ENCODE measurements at regions not wholly inside any gene's neighbourhood (a gene's known extent, or its start where the extent isn't known, plus 50 kb on each side); places are given as distances from the start of the nearest gene placed in this dataset.

DNA sequence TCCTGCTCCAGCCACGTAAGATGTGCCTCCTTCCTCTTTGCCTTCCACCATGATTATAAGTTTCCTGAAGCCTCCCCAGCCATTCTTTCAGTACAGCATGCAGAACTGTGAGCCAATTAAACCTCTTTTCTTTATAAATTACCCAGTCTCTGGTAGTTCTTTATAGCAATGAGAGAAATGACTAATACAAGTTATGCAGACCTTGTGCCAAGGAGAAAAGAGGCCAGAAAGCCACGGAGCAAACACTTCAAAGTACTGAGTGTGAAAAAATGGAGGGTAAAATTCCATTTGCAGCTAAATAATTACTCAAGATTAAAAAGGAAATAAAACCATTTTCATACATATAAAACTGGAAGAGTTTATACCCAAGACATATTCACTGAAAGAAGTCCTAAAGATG, 213.6 kb upstream of the LINGO1 start:
- H3K27me3 ChIP-seq: peaks cover 0 to 48% (median 0%) of the 10 kb centered on the region in 4 donors
- peaks cover 0 to 30% (median 14%) of the 10 kb centered on the region in 4 donors for H3K9me3 ChIP-seq
- H3K27ac ChIP-seq (replicated peaks in 1 of 4): no peak overlapping the region
- no peak overlapping the region for H3K4me3 ChIP-seq
- no peaks in the 10 kb centered on the region for H3K4me1 ChIP-seq
- WGBS: 42% methylated on average over 2 of the region's 2 CpGs
- TF ChIP-seq EP300 (IDR thresholded peaks at IDR 0.05) (no peak), POLR2AphosphoS5 (IDR thresholded peaks at IDR 0.05) (no peak), CTCF (IDR thresholded peaks at IDR 0.05) (no peak), POLR2A (IDR thresholded peaks at IDR 0.05; ENCODE audit: low read depth) (no peak)
- DNase-seq (ENCODE audit: extremely low spot score): no peak
- intact Hi-C loops (cut with DNase I): no loop called here
- no peaks in the 10 kb centered on the region for H3K36me3 ChIP-seq

- intact Hi-C loops (cut with DNase I): no loop called here
- no peak overlapping the region for H3K27ac ChIP-seq (replicated peaks in 1 of 4)
Measured at GRCh38 chr15:77844798-77845446, 212.2 kb upstream of the LINGO1 start.

DNA sequence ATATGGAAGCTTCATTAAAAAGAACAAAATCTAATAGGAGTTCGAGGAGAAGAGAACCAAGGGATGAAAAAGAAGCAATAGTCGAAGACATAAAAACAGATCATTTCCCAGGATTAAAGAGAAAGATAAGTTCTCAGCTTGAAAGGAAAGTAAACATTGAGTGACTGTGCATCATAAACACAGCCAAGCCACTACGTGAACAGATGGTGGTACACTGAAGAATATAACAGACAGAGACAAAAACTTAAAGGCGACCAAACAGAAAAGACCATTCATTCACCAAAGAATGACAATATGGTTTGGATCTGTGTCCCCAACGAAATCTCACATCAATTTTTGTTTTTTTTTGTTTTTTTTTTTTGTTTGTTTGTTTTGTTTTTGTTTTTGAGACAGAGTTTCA, 210.8 kb upstream of the LINGO1 start:
- DNase-seq (ENCODE audit: extremely low spot score): no peak
- no peak overlapping the region for H3K4me3 ChIP-seq
- WGBS: 71% methylated on average over 5 of the region's 5 CpGs
- H3K4me1 ChIP-seq: no peaks in the 10 kb centered on the region
- peaks cover 0 to 51% (median 0%) of the 10 kb centered on the region in 4 donors for H3K27me3 ChIP-seq
- H3K27ac ChIP-seq (replicated peaks in 1 of 4): no peak overlapping the region
- TF ChIP-seq EP300 (IDR thresholded peaks at IDR 0.05) (no peak), POLR2AphosphoS5 (IDR thresholded peaks at IDR 0.05) (no peak), POLR2A (IDR thresholded peaks at IDR 0.05; ENCODE audit: low read depth) (no peak), CTCF (IDR thresholded peaks at IDR 0.05) (no peak)
- peaks cover 0 to 10% (median 5%) of the 10 kb centered on the region in 4 donors for H3K9me3 ChIP-seq
- no peaks in the 10 kb centered on the region for H3K36me3 ChIP-seq
- intact Hi-C loops (cut with DNase I): no loop called here

More at GRCh38 chr15:77844798-77845446, 212.2 kb upstream of the LINGO1 start:
- Histone ChIP-seq H3K27me3 (peaks cover 0 to 48% (median 0%) of the 10 kb centered on the region in 4 donors), H3K9me3 (peaks cover 0 to 19% (median 6%) of the 10 kb centered on the region in 4 donors), H3K4me3 (no peak overlapping the region), H3K36me3 (no peaks in the 10 kb centered on the region), H3K4me1 (no peaks in the 10 kb centered on the region)
- 69% methylated on average over 3 of the region's 3 CpGs for WGBS
- DNase-seq (ENCODE audit: extremely low spot score): no peak
- TF ChIP-seq EP300 (IDR thresholded peaks at IDR 0.05): no peak
- TF ChIP-seq CTCF (IDR thresholded peaks at IDR 0.05): no peak
- no peak for TF ChIP-seq POLR2AphosphoS5 (IDR thresholded peaks at IDR 0.05)
- TF ChIP-seq POLR2A (IDR thresholded peaks at IDR 0.05; ENCODE audit: low read depth): no peak

DNA sequence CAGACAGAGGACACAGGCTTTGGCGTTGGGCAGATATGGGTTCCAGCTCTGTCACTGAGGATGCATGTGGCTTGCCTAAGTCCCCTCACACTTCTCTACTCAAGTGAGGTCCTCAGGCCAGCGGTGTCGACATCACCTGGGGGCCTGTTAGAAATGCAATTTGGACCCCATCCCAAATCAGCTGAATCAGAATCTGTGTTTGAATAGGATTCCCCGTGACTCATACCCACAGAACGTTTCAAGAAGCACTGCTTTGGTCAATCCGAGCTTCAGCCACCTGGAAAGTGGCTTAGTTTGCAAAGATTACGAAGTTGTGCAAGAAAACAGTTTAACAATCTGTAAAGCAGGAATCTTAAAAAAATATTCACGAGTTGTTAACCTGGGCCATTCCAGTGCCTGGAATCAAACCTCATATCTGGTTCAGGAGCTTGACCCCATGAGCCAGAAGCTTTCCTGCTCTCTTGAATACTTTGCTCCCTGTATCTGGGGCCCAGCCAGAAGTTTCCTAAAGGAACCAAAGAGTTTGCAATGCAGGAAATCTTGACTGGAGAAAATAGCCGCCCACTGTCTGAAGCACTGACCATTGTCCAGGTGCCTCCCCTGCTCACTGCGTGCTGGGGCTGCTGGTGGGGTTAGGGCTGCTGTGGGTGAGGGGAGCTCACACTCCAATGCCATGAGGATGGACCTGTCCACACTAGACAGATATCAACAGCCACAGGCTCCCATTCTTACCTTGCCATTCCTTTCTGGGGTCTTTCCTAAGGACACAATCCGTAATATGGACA, 208.5 kb upstream of the LINGO1 start:
- Histone ChIP-seq H3K27me3 (peaks cover 0 to 67% (median 0%) of the 10 kb centered on the region in 4 donors), H3K4me1 (no peaks in the 10 kb centered on the region), H3K27ac (replicated peaks in 1 of 4) (no peak overlapping the region), H3K4me3 (no peak overlapping the region), H3K9me3 (peaks cover 0 to 10% (median 5%) of the 10 kb centered on the region in 4 donors), H3K36me3 (no peaks in the 10 kb centered on the region)
- WGBS: 69% methylated on average over 11 of the region's 11 CpGs
- intact Hi-C loops (cut with DNase I): no loop called here
- no peak for TF ChIP-seq EP300 (IDR thresholded peaks at IDR 0.05)
- no peak for TF ChIP-seq CTCF (IDR thresholded peaks at IDR 0.05)
- TF ChIP-seq POLR2A (IDR thresholded peaks at IDR 0.05; ENCODE audit: low read depth): no peak
- TF ChIP-seq POLR2AphosphoS5 (IDR thresholded peaks at IDR 0.05): no peak
- DNase-seq (ENCODE audit: extremely low spot score): no peak
